ENCODE measurements at regions not wholly inside any gene's neighbourhood (a gene's known extent, or its start where the extent isn't known, plus 50 kb on each side); places are given as distances from the start of the nearest gene placed in this dataset.

- TF ChIP-seq EZH2 (IDR thresholded peaks at IDR 0.05; ENCODE audit: low read depth, unreplicated experiment) (no peak), STAT1 (IDR thresholded peaks at IDR 0.05; ENCODE audit: unreplicated experiment) (no peak)
- TF ChIP-seq, protein P1, sequence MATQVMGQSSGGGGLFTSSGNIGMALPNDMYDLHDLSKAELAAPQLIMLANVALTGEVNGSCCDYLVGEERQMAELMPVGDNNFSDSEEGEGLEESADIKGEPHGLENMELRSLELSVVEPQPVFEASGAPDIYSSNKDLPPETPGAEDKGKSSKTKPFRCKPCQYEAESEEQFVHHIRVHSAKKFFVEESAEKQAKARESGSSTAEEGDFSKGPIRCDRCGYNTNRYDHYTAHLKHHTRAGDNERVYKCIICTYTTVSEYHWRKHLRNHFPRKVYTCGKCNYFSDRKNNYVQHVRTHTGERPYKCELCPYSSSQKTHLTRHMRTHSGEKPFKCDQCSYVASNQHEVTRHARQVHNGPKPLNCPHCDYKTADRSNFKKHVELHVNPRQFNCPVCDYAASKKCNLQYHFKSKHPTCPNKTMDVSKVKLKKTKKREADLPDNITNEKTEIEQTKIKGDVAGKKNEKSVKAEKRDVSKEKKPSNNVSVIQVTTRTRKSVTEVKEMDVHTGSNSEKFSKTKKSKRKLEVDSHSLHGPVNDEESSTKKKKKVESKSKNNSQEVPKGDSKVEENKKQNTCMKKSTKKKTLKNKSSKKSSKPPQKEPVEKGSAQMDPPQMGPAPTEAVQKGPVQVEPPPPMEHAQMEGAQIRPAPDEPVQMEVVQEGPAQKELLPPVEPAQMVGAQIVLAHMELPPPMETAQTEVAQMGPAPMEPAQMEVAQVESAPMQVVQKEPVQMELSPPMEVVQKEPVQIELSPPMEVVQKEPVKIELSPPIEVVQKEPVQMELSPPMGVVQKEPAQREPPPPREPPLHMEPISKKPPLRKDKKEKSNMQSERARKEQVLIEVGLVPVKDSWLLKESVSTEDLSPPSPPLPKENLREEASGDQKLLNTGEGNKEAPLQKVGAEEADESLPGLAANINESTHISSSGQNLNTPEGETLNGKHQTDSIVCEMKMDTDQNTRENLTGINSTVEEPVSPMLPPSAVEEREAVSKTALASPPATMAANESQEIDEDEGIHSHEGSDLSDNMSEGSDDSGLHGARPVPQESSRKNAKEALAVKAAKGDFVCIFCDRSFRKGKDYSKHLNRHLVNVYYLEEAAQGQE (IDR thresholded peaks at IDR 0.05; ENCODE audit: unreplicated experiment), result no peak
Observed at GRCh38 chr2:126403039-126403628, 252.8 kb upstream of the GYPC start (continued).

- Histone ChIP-seq H3K4me2 (no peak overlapping the region), H4K20me1 (replicated peaks; ENCODE audit: insufficient read depth) (no peaks in the 10 kb centered on the region), H3F3A (replicated peaks; ENCODE audit: low read depth) (no peaks in the 10 kb centered on the region), H3K4me3 (no peak overlapping the region), H3K4me1 (ENCODE audit: insufficient read depth) (no peaks in the 10 kb centered on the region), H3K79me2 (replicated peaks; ENCODE audit: insufficient read depth) (no peaks in the 10 kb centered on the region), H3K27ac (ENCODE audit: low read depth) (no peak overlapping the region), H3K9me2 (ENCODE audit: insufficient read depth) (no peaks in the 10 kb centered on the region), H2AFZ (no peak overlapping the region), H3K36me3 (ENCODE audit: insufficient read depth) (no peaks in the 10 kb centered on the region), H3K27me3 (ENCODE audit: insufficient read depth) (no peaks in the 10 kb centered on the region)
- H3K36me3 Mint-ChIP-seq (ENCODE audit: low read depth), result no peaks in the 10 kb centered on the region
- DNase-seq (ENCODE audit: low spot score) (no peak), ATAC-seq (no peak)
- peaks cover 3% of the 10 kb centered on the region for H3K27me3 Mint-ChIP-seq (ENCODE audit: insufficient read depth, low read depth, poor library complexity)
- H3K4me3 Mint-ChIP-seq, result no peak overlapping the region
- H3K9me3 Mint-ChIP-seq, result no peaks in the 10 kb centered on the region
- H3K27ac Mint-ChIP-seq, result no peak overlapping the region
- H3K4me1 Mint-ChIP-seq, result peaks cover 3% of the 10 kb centered on the region; the same call in 1 of the 3 replicates
- no peak for TF ChIP-seq STAT1 (IDR thresholded peaks at IDR 0.05; ENCODE audit: unreplicated experiment)
- no peak for TF ChIP-seq CREB1 (CRISPR knock-in tag; IDR thresholded peaks at IDR 0.05; ENCODE audit: low read depth)
- TF ChIP-seq CTCF (conservative IDR thresholded peaks at IDR 0.05; ENCODE audit: low read depth in 2 of 2), result no peak
- TF ChIP-seq ZNF114 (CRISPR knock-in tag; IDR thresholded peaks at IDR 0.05), result no peak
- TF ChIP-seq EZH2phosphoT487 (IDR thresholded peaks at IDR 0.05; ENCODE audit: unreplicated experiment), result no peak
- TF ChIP-seq EZH2 (IDR thresholded peaks at IDR 0.05; ENCODE audit: low read depth, unreplicated experiment), result no peak
- TF ChIP-seq, protein P2, sequence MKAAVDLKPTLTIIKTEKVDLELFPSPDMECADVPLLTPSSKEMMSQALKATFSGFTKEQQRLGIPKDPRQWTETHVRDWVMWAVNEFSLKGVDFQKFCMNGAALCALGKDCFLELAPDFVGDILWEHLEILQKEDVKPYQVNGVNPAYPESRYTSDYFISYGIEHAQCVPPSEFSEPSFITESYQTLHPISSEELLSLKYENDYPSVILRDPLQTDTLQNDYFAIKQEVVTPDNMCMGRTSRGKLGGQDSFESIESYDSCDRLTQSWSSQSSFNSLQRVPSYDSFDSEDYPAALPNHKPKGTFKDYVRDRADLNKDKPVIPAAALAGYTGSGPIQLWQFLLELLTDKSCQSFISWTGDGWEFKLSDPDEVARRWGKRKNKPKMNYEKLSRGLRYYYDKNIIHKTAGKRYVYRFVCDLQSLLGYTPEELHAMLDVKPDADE (IDR thresholded peaks at IDR 0.05), result no peak
- no peak for TF ChIP-seq JUNB (IDR thresholded peaks at IDR 0.05; ENCODE audit: unreplicated experiment)
- TF ChIP-seq, protein P1 (IDR thresholded peaks at IDR 0.05; ENCODE audit: unreplicated experiment), result no peak
- no peak for TF ChIP-seq ZNF331 (CRISPR knock-in tag; IDR thresholded peaks at IDR 0.05; ENCODE audit: low read depth)
- no peak for TF ChIP-seq POLR2AphosphoS5 (IDR thresholded peaks at IDR 0.05; ENCODE audit: low read depth)
- TF ChIP-seq NANOG (IDR thresholded peaks at IDR 0.05; ENCODE audit: borderline replicate concordance), result no peak
Observed at GRCh38 chr2:126406267-126406666, 249.7 kb upstream of the GYPC start.
